Right renal pelvis (tissue), 4 donors: ENCODE measurements at regions not wholly inside any gene's neighbourhood (a gene's known extent, or its start where the extent isn't known, plus 50 kb on each side); places are given as distances from the start of the nearest gene placed in this dataset.
"Not testable (repeated sequence)": the region's sequence is repeated elsewhere in the genome, so short reads cannot be mapped to it uniquely, and the experiment has no call there.

ENCODE experiments used
- DNase-seq, 4 donors: peaks; one replicate each; pipeline ENCODE4 v3.0.0-alpha.2; 2013; ENCODE audit warnings: low read depth in 4 of 4, low spot score in 3 of 4, missing footprints in 1 of 4

GRCh38 chr4:164287173-164287572, 466.8 kb upstream of the SMIM31 start:
- DNase-seq = no peak

DNA sequence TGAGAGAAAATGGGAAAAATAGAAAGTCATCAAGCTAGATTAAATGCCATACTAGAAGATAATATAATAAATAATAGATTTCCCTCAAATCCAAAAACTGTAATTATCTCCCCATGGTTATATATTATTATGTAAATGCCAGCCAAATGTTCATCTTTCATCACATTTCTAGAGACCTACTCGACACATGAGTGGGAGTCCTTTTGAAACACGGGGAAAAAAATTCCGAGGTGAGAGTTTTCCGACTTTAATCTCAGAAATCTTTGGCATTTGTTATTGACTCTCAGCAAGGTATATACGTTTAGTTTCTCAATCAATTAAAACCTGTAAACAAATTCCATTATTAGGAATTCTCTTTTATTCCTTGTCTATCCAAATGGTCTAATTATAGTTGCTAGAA, 465.4 kb upstream of the SMIM31 start:
- no peak for DNase-seq

DNA sequence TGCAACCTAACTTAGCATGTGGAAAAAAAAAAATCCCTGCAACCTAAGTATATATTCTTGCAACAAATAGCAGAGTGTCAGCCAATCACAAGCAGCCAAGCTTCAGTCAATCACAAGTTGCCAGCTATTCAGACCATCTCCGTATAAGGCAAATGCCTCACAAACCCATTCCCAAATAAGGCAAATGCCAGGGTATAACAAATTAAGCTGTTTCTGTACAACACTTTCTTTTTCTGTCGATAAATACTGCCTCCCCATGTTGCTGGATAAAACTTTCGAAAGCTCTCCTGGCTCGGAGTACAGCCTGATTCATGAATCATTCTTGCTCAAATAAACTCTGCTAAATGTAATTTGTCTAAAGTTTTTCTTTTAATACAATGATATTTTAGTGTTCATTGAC, 460.7 kb upstream of the SMIM31 start:
- DNase-seq = no peak

DNA sequence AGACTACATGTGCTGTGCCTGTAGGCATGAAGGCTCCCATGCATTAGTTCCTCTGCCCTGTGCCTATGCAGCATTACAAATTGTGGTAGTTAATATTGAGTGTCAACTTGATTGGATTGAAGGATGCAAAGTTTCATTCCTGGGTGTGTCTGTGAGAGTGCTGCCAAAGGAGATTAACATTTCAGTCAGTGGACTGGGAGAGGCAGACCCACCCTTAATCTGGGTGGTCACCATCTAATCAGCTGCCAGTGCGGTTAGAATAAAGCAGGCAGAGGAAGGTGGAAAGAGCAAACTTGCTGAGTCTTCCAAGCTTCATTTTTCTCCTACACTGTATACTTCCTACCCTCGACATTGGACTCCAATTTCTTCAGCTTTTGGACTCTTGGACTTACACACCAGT, 460.2 kb upstream of the SMIM31 start:
- DNase-seq = no peak

DNA sequence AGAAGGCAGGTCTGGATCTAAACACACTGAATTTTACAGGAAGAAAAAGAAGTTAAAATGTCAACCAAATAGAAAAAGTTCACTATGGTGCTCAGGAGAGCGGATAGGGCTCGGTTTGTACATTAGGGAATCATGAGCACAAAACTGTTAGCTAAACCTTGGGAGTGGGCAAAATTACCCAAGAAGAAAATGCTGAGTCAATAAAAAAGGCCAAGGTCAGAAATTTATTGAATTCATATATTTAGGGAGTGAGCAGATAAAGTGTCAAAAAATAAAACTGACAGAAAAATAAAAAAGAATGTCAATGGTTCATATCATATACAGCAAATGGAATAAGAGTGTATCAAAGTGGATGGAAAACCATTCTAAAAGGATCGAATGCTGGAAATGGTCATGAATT, 452.5 kb upstream of the SMIM31 start:
- DNase-seq = no peak

- DNase-seq = no peak
Observed at GRCh38 chr4:164304101-164304639, 449.8 kb upstream of the SMIM31 start.

GRCh38 chr4:164304861-164305260, 449.1 kb upstream of the SMIM31 start:
- DNase-seq = no peak

DNA sequence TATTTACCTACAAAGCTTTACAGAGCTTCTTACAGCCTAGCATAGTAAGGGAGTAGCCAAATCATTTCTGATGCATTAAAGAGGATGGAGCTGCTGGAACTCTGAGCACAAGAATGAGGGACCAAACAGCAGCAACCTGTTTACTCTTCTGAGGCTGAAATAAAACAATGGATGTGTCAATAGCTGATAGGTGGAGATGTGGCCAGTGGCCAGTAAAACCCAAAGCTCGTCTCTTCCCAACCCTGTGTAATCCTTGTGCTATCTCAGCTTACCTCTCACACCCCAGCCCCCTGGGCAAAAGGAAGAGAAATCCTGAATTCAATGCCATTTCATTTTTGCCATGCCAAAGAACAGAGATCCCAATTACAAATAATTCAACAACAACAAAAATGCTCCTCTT, 446.7 kb upstream of the SMIM31 start:
- DNase-seq = no peak

DNA sequence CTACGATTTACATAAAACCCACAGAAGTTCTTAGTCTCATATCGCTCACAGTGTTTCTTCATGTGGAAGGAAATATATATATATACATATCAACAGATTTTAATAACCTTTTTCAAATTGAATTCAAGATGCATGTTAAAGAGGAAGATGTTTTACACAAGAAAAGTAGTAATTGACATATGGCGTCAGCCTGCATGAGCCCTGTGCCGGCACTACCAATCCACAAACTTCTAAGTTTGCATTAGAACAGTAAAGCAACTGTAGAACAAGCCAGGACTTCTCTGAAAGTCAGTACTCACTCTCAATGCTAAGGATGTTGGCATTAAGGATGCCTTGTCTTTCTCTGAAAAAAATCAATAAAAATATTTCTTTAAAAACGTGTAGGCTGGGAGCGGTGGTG, 441.3 kb upstream of the SMIM31 start:
- no peak for DNase-seq

DNA sequence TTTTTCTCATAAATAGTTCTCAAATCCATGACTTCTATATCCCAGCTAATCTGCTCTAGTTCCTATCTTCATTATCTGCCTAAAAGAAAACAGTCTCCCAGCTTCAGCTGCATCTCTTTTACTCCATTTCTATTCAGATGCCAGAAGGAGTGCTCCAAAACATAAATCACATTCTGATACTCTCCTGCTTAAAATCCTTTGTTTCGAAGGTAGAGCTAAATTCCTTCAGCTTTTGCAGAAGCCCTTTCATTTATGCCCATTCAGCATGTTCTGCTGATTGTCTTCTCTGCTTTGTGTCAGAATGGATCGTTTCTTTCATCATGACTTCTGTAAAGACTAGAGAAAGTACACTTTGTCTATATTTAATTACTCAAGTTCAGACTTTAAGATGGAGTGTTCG, 440.1 kb upstream of the SMIM31 start:
- no peak for DNase-seq

- DNase-seq = no peak
Observed at GRCh38 chr4:164318350-164318749, 435.6 kb upstream of the SMIM31 start.

DNA sequence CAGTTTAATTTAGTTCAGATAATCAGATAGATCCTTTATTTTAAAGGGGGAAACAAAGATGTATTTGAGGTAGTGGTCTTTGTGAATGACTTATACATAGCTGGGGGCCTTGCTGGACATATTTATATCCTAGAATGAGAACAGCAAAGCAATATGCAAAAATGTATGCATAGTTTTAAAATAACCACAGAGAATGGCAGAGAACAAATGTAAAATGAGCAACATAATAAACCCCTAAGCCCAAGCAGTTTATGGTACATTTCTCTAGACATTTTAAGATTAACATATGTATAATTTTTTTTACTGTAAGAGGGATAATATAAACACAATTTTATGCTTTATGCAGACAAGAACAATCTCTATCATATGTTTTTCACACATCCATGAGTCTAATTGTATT, 434.2 kb upstream of the SMIM31 start:
- DNase-seq = no peak

DNA sequence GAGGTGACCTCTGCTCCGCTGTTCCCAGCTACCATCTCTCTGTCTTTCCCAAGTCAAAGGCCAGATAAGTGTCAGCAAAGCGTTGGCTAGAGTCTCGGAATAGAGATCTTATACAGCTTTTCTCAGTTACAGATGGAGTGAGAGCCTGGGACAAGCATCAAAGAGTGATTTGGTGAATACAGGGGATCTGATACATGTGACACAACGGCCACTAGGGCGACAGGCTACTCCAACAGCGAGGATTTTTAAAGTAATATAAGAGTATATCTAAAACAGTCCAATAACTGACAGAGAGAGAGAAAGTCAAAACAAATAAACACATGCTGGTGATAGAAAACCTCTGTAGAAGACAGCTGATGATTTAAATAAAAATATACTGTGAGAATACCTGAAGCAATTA, 433.1 kb upstream of the SMIM31 start:
- no peak for DNase-seq

- no peak for DNase-seq
Observed at GRCh38 chr4:164326056-164326455, 427.9 kb upstream of the SMIM31 start.

GRCh38 chr4:164337219-164337944, 416.5 kb upstream of the SMIM31 start:
- DNase-seq = no peak

DNA sequence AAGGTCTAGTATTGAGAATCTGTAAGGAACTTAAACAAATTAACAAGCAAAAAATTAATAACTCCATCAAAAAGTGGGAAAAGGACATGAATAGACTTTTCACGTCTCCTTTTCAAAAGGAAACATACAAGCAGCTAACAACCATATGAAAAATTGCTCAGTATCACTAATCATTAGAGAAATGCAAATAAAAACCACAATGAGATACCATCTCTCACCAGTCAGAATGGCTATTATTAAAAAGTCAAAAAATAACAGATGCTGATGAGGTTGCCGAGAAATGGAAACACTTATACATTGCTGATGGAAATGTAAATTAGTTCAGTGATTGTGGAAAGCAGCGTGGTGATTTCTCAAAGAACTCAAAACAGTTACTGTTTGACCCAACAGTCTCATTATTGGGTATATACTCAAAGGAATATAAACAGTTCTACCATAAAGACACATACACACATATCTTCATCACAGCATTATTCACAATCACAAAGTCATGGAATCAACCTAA, 410.4 kb upstream of the SMIM31 start:
- no peak for DNase-seq

- DNase-seq = no peak
Observed at GRCh38 chr4:164345756-164346155, 408.2 kb upstream of the SMIM31 start.

- DNase-seq = no peak
Observed at GRCh38 chr4:164350061-164350460, 403.9 kb upstream of the SMIM31 start.

GRCh38 chr4:164350716-164351115, 403.2 kb upstream of the SMIM31 start:
- DNase-seq = not testable (repeated sequence)

DNA sequence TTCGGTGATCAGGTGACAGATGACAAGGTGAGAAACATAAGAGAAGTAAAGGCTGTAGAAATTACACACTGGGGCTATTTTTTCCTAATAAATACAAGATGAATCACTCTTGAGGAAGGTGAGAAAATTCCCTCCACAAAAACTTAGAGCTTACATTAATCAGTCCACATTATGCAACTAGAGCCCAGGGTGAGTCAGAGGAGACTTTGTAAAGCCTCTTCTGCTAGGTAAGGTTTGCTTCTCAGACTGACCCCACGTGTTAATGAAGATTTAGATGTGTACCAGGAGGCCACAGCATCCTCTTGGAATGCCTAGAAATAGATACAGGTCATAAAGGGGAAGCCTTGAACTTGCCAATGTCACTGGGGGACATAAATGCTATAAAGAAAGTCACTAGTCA, 396.0 kb upstream of the SMIM31 start:
- DNase-seq = no peak

DNA sequence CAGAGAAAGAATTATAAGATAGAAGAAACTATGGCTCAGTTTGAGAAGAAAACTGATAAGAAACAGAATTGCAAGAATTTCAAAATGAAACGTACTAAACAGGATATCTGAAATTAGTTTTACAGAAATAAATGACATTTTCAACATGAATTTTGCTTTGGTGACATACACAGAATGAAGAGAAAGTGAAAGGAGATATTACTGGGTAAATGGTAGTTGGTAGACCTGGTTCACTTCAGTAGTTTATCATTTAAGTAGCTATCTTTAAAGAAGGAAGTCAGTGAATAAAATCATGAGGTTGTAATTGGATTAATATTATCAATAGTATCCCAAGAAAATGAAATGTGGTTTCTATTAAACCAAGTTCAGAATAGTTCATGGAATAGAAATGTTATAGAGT, 395.5 kb upstream of the SMIM31 start:
- no peak for DNase-seq

- no peak for DNase-seq
Observed at GRCh38 chr4:164359881-164360280, 394.1 kb upstream of the SMIM31 start.

GRCh38 chr4:164368894-164369293, 385.0 kb upstream of the SMIM31 start:
- DNase-seq = no peak
